Cardiac muscle cell (in vitro differentiated cells and primary cell): ENCODE measurements at regions not wholly inside any gene's neighbourhood (a gene's known extent, or its start where the extent isn't known, plus 50 kb on each side); places are given as distances from the start of the nearest gene placed in this dataset.

ENCODE experiments used
- DNase-seq, 2 donors: peaks; one replicate each; pipeline versions ENCODE4 v3.0.0 to v3.0.0-alpha.2; 2010 to 2017; ENCODE audit warnings: low read depth in 1 of 2, low spot score in 1 of 2
- H3K27ac ChIP-seq: fragments of 200-600 bp; sonication (generic); 2 replicates; pipeline ENCODE4 v1.5.1; 2016
- H3K27me3 ChIP-seq: fragments of 200-600 bp; sonication (generic); 2 replicates; pipeline ENCODE4 v1.6.0; 2016; ENCODE audit warnings: control low read depth
- H3K36me3 ChIP-seq: fragments of 200-600 bp; sonication (generic); 2 replicates; pipeline ENCODE4 v1.5.1; 2016; ENCODE audit warnings: control low read depth
- H3K4me1 ChIP-seq: fragments of 200-600 bp; sonication (generic); 2 replicates; pipeline ENCODE4 v1.8.1; 2017; ENCODE audit warnings: low read depth, mild to moderate bottlenecking, mixed run types
- H3K4me3 ChIP-seq: fragments of 200-600 bp; sonication (generic); 2 replicates; pipeline ENCODE4 v1.5.1; 2016; ENCODE audit warnings: mild to moderate bottlenecking
- H3K9me3 ChIP-seq: fragments of 200-600 bp; sonication (generic); 2 replicates; pipeline ENCODE4 v1.5.1; 2017; ENCODE audit warnings: low read depth, mild to moderate bottlenecking, control low read depth
- CTCF ChIP-seq: IDR thresholded peaks from 2 replicates; pipeline ENCODE4 v1.5.1; 2012; ENCODE audit warnings: low read depth, mild to moderate bottlenecking, low read length

- no peaks in the 10 kb centered on the region for H3K4me1 ChIP-seq
- no peak for TF ChIP-seq CTCF
- H3K4me3 ChIP-seq, result no peak overlapping the region
- no peaks in the 10 kb centered on the region for H3K27me3 ChIP-seq
- no peaks in the 10 kb centered on the region for H3K9me3 ChIP-seq
- H3K36me3 ChIP-seq, result no peaks in the 10 kb centered on the region
- no peak overlapping the region for H3K27ac ChIP-seq
- DNase-seq, result no peak
Measured at GRCh38 chr1:4602462-4603294, 51.7 kb upstream of the AJAP1 start.

GRCh38 chr1:4603295-4604110, 50.9 kb upstream of the AJAP1 start:
- no peaks in the 10 kb centered on the region for H3K36me3 ChIP-seq
- no peak for TF ChIP-seq CTCF
- no peak overlapping the region for H3K27ac ChIP-seq
- H3K27me3 ChIP-seq, result no peaks in the 10 kb centered on the region
- H3K4me3 ChIP-seq, result no peak overlapping the region
- no peak for DNase-seq
- H3K9me3 ChIP-seq, result no peaks in the 10 kb centered on the region
- H3K4me1 ChIP-seq, result no peaks in the 10 kb centered on the region
